MV-4-11 (cell line): ENCODE measurements at regions not wholly inside any gene's neighbourhood (a gene's known extent, or its start where the extent isn't known, plus 50 kb on each side); places are given as distances from the start of the nearest gene placed in this dataset.
"Not testable (repeated sequence)": the region's sequence is repeated elsewhere in the genome, so short reads cannot be mapped to it uniquely, and the experiment has no call there.

Experiments used
- DNase-seq: peaks from one replicate; lab custom pipeline; 2025; lab: John Stamatoyannopoulos, UW

DNA sequence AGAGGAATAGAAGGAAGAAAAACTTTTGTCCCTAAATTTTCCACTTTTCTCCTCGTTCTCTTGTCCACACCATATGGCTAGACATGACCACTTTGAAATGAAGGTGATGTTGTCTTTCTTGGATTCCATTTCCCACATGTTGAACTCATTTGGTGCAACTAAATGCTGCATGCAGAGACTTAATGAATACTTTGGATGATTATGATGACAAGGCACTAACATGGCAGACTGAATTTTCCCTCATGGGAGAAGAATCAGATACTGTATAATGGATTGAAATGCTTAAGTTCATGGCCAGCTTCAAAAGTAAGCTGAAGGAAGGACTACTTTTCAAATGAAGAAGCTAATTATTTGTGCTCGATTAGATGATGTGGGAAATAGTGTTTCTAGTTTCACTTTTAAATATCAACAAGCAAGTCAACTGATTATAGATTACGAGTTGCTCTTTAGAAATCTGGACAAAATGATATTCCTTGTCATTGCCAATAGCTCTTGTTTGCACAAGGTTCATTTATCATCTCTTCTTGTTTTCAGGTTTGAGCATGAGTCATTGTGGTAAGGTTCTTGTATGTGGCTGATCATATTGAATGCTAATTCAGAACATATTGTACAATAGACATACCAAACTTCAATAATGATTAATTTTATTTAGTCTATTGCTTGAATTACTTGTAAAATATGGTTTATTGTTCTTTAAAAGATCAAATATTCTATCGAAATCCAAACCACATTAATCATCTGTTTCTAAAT lies 501.3 kb upstream of the FTMT start:
- DNase-seq = no peak

DNA sequence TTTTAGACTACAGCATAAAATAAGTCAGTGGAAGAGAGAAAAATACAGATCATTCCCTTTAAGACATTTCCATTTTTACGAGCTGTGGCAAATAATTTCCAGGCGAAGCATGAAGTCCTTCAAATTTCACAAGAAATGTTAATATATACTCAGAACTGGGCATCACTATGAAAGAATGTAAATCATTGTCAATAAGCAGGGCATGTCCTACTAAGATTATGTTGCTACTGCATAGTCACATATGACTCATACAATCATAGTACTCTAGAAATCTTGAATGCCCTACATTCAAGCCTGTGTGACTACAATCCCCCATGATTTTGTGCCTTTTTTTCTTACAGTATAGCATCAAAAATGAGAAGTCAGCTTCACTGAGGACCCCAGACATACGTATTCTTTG lies 485.2 kb upstream of the FTMT start:
- DNase-seq = no peak

DNA sequence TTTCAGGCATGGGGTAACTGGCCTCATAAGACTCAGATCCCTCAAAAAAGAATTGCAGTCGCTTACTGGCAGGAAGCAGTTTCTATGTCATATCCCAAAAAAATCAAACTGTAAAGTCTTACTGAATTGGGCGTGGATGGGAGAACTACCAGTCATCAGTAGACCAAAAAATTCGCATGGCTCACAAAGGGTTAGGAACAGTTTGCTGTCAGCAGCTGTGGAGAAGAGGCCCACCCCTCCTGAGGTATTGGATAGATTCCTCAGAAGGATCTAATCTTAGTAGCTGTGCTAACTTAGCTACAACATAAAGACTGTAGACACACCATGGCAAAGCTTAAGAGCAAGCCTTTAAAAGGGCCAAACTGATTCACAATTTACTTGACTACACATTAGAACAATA lies 478.3 kb upstream of the FTMT start:
- no peak for DNase-seq

DNA sequence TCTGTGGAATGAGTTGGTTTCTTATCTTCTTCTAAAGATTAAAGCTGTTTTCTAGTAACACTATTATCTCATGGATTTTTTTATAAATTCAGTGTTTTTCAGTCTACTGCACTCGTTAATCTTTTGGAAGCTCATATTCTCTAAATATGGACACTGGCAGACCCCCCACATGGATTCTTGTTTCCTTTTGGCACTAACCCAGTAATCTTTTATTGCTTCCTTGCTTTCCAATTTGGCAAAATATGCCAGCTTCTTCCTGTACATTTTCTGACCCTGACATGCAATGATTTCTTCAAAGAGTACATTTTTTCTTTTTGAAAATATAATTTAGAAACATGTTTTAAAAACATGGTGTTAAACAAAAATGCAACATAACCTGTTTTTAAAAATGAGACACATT lies 474.2 kb upstream of the FTMT start:
- no peak for DNase-seq

DNA sequence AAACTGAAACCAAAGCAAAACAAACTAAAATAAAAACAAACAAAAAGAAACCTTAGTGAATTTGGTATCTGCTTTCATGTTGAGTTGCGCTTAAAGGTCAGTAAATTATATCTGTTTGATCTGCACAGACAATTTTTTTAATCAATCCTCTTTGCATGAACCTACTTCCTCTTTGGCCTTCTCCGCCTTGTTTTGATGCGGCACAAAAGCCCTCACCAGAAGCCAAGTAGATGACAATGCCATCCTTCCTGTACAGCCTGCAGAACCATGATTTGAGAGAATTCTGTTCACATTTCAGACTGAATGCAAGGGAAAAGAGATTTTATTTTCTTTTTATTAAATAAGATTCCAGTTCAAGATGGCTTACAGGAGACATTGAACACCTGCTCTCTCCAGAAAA lies 473.6 kb upstream of the FTMT start:
- no peak for DNase-seq

DNA sequence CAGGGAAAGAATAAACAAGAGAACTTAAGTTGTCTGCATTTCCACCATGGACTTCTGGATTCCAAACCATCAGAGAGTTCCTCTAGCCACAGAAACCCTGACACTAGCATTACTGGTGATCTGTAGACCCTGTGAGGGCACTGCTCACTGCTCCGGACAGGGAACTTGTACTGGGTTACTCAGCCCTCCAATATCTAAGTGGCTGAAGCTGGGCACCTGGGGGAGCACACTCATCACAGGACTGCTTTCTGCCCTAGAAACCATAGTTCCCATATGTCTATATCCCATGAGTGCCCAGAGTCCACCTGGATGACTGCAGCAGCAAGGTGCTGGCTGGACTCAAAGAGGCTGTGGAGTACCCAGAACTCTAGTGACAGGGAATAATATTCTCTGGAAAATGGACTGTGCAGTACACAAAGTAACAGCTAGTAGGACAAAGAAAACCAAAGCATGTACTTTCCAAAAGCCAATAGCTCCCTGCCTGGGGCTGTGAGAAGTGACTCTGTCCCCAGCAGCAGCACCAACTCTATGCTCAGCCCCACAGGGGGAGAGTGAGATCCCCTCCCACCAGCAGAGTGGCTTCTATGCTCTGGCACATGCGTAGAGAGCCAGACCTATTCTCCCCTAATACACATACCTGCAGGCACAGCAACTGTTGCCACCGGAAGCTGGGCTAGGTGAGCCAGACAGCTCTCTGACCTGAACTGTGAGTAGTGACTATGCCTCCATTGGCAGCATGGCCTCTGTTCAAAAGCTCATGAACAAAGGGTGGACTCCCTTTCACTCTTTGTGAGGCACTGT lies 472.9 kb upstream of the FTMT start:
- DNase-seq = no peak

DNA sequence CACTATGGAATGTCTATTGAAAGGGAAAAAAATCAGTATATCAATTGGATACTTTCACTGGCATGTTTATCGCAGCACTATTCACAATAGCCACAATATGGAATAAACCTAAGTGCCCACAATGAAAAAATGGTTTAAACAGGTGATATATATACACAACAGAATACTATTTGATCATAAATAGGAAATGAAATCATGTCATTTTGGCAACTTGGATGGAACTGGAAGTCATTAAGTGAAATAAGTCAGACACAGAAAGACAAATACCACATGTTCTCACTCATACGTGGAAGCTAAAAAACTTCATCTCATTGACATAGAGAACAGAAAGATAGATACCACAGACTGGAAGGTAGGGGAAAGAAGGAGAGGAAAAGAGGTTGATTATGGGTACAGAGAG lies 471.6 kb upstream of the FTMT start:
- DNase-seq = no peak

DNA sequence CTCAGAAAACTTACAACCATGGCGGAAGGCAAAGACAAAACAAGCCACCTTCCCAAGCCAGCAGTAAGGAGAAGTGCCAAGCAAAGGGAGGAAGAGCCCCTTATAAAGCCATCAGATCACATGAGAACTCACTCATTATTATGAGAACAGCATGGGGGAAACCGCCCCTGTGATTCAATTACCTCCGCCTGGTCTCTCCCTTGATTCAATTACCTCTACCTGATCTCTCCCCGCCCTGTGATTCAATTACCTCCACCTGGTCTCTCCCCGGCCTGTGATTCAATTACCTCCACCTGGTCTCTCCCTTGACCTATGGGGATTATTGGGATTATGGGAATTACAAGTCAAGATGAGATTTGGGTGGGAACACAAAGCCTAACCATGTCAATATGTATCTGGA lies 467.3 kb upstream of the FTMT start:
- no peak for DNase-seq

DNA sequence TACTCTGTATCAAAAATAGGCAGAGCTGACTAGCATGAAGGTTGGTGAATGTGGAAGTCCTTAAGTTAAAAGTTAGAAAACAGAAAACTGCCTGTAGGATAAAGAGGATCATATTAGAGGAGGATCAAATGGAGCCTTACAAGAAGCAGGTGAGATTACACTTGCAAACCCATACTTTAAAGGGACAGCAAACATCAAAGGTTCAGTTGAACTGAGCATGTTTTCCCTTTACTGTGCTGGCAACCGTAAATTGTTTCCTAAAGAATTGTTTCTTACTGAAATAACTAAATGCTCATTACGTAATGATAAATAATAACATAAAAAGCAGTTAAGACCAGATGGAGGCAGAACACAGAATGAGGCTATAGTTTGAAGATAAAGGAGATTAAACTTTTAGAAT lies 465.3 kb upstream of the FTMT start:
- DNase-seq = no peak

DNA sequence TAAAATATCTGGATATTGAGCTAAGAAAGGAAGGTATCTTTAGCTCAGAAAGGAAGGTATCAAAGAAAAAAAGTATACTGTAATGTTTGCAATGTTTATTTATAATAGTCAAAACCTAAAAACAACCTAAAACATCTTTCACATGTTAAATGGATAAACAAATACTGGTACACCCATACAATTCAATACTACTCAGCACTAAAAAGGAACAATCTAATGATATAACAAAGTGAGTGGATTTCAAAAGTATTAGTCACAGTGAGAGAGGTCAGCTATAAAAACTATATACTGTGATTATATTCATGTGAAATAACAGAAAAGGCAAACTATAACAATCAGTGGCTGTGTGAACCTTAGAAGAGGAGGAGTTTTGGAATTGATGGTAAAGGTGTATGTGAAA lies 455.0 kb upstream of the FTMT start:
- no peak for DNase-seq

DNA sequence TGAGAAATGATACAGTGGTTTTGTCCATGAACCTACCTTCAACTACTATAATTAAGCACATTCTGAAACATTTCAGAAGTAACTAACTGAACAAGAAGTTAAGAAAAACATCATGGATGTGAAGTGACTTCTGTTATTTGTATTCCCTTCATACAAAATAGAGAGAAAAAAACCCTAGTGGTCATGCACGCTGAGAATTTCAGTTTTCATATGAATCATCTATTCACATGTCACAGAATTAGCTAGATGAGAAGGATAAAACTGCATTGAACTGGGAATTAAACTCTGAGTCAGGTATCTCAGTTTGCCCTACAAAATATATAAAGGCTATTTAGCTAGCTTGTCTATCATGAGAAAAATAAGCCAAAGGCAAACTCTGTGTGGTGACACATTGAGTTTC lies 451.8 kb upstream of the FTMT start:
- no peak for DNase-seq

DNA sequence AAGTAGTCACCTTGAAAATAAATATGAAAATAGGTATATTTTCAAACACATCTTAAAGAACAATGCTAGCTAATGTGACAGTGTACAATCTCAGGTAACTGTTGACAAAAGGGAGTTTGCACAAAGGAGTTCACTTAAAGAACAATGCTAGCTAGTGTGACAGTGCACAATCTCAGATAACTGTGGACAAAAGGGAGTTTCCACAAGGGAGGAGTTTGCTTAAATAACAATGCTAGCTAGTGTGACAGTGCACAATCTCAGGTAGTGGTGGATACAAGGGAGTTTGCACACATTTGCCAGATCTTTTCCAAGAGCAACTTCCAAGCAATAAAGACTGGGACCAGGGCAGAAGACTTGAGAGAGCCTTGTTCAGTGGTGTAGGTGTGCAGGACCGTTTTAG lies 442.9 kb upstream of the FTMT start:
- no peak for DNase-seq

DNA sequence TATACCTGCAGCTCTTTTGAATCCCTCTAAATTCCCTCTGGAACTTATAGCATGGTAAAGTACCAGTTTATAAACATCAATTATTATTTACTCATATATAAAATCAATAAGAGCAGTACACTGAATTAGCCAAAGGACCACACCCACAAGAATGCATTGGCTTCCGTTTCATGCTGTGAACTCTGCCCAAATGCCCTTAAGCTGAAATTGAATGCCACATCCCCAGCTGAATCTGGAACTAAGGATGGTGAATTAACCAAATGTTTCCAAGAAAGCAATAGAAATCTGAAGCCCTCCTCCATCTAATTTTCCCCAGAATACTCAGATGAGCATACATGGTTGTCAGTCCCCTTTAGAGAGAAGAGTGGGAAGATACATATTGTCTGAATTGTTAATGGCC lies 436.4 kb upstream of the FTMT start:
- no peak for DNase-seq

DNA sequence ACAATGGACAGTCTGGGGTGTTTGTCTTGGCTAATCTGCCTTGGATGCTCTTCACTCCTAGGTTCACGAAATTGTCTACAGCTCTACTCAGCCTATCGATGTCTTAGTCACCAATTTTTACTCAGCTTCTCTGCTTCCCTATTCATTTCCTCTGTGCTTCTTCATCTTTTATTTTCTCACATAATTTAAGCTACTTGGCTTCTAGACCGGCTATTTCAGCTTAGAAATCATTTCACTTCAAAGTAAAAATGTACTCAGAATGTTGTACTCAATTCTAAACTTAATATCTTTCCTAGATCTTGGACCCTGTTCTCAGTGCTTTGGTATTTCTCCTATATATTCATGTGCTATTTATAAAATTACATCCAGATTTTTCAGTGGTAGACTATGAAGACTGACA lies 430.0 kb upstream of the FTMT start:
- no peak for DNase-seq

DNA sequence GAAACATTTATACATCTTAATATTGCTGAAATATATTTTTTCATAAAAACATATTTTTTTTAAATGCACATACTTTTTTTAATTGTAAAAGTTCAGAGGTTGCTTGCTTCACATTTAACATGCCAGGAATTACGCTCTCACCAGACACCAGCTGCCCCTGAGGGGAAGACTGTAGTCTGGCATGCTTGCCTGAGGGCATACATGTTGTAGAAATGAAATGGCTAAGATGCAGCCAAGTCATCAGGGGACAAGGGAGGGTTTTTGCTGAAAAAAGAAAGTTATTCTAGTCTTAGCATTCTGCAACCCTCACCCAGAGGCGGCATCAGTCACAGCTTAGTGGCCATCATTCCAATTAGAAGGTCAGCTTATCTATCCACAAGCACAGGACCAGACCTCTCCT lies 426.7 kb upstream of the FTMT start:
- no peak for DNase-seq

DNA sequence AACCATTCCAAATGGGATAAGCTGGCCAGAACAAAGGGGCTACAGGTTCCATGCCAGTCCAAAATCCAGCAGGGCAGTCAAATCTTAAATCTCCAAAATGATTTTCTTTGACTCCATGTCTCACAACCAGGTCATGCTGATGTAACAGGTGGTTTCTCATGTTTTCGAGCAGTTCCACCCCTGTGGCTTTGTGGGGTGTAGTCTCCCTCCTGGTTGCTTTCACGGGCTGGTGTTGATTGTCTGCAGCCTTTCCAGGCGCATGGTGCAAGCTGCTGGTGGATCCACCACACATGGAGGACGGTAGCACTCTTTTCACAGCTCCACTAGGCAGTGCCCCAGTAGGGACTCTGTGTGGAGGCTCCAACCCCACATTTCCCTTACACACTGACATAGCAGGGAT lies 425.5 kb upstream of the FTMT start:
- no peak for DNase-seq

DNA sequence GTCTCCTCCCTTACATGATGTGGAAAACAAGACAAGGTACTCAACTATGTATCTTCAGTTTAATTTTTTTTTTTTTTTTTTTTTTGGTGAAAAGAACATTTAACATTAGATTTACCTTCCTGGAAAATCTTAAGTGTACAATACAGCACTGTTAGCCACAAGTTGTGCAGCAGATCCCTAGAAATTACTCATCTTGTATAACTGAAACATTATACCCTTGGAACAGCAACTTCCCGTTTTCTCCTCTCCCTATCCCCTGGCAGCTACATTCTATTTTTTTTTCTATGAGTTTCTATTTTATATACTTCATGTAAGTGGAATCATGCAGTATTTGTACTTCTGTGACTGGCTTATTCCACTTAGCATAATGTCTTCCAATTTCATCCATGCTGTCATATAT lies 421.9 kb upstream of the FTMT start:
- peak; percentile 91 for DNase-seq

DNA sequence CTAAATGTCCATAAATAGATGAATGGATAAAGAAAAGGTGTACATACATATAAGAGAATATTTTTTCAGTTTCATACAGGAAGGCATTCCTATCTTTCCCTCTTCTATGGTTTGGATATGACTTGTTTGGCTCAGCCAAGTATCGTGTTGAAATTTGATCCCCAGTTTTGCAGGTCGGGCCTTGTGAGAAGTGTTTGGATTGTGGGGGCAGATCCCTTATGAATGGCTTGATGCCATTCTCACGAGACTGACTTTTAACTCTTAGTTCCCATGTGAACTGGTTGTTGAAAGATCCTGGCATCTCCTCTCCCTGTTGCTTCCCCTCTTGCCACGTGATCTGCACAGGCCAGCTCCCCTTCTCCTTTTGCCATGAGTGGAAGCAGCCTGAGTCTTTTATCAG lies 421.1 kb upstream of the FTMT start:
- DNase-seq = no peak

DNA sequence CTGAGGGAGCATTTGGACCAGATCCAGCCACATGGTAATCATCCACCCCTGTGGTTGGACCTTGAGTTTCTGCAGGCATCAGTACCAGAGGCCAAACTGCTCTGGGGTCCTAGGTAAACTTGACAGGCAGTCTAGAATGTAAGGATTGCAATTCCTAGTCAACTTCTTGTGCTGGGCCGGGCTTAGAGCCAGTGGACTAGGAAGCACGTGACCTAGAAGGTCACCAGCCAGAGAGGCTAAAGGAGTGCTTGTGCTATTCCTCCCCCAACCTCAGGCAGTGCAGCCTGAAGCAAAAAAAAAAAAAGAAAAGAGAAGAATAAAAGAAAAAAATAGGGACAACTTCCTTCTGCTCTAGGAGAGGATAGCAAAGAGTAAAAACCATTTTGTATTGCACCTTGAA lies 406.2 kb upstream of the FTMT start:
- no peak for DNase-seq

DNA sequence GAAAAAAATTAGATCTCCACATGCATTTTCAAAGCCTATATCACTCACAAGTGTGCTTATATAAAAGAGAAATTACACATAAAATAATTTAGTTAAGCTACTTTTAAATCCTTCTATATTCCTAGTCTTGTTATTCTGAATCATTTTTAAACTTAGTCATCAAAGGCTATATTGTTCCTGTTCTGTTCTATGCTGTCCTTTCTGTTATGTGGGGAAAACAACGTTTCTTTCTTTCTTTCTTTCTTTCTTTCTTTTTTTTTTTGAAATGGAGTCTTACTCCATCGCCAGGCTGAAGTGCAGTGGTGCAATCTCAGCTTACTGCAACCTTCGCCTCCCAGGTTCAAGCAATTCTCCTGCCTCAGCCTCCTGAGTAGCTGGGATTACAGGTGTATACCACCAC lies 389.2 kb upstream of the FTMT start:
- no peak for DNase-seq

DNA sequence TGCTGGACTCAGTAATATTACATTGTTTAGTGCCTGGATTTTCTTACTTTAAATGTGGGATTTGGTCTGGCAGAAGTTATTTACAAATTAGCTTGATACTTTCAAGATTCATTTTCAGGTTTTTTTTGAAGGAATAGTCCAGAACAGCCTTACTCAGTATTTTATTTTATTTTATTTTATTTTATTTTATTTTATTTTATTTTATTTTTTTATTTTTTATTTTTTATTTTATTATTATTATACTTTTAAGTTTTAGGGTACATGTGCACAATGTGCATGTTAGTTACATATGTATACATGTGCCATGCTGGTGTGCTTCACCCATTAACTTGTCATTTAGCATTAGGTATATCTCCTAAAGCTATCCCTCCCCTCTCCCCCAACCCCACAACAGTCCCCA lies 380.5 kb upstream of the FTMT start:
- not testable (repeated sequence) for DNase-seq

DNA sequence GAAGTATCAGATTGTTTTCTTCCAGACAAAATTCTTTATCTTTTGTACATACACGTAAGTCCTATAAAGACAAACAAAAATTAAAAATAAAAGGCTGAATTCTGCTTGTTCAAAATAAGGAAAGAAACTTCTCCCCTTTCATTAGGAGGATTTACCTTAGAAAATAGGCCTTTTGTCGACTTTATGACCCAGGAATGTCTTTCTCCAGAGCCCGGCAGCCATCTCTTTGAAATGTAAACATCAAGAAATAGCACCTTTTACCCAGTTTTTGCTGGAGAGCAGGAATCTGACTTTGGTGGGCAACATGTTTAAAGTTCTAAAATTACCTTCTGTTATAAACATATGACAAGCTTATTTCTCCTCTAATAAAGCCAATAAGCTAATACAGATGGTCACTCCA lies 373.0 kb upstream of the FTMT start:
- DNase-seq = no peak

DNA sequence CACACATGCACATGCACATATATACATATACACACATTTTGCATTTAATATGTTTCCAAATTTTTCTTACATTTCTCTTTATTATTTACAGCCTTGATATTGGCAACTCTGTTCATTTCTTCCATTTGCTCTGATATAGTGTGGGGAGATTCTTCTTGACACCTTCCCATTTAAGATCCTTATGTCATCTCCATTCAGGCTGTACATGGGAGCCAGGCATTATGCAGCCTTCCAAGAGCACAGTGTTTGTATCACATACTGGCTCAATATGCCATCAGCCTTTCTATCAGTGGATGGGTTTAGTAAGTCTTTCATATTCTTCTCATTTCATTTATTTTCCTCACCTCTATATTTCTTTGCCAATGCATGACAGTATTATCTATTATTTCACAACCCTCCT lies 372.3 kb upstream of the FTMT start:
- no peak for DNase-seq

DNA sequence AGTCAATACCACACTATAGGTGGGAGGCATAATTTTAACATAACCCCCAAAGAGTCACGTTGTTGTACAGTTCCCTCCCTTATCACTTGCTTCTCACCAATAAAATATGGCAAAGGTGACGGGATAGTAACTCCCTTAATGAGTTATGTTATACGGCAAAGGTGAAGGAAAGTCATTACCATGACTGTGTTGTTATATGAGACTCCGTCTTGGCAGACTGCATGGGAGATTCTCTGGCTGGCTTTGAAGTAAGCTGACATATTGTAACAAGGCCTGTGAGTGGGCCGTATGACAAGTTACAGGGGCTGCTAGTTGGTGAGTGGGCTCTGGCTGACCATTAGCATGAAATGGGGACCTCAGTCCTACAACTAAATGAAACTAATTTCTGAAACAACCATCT lies 366.4 kb upstream of the FTMT start:
- DNase-seq = no peak
